ENCODE measurements at regions not wholly inside any gene's neighbourhood (a gene's known extent, or its start where the extent isn't known, plus 50 kb on each side); places are given as distances from the start of the nearest gene placed in this dataset.

- no peak overlapping the region for H3K4me3 ChIP-seq (replicated peaks; ENCODE audit: low read depth, low read length)
- DNase-seq (ENCODE audit: extremely low read depth, low read depth): no peak
- TF ChIP-seq CTCF (IDR thresholded peaks at IDR 0.05; ENCODE audit: low read depth, low read length, missing control alignments): no peak
Measured at GRCh38 chr11:26017903-26018302, 314.0 kb upstream of the ANO3 start.

DNA sequence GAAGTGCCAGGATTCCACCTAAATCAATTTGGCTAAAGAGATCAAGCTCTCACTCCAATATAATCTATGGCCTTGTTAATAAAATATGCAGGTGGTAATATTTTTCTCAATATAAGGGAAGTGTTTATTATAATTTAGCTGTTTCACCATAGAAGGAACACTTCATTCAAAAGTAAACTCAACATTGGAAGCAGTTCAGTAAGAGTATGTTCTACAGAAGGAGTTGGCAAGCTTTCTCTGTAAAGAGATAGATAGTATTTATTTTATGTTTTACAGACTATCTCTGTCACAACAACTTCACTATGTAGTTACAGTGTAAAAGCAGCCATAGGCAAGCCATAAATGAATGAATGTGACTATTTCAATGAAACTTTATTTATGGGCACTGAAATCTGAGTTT lies 313.6 kb upstream of the ANO3 start:
- DNase-seq (ENCODE audit: extremely low read depth, low read depth): no peak
- no peak overlapping the region for H3K4me3 ChIP-seq (replicated peaks; ENCODE audit: low read depth, low read length)
- TF ChIP-seq CTCF (IDR thresholded peaks at IDR 0.05; ENCODE audit: low read depth, low read length, missing control alignments): no peak

DNA sequence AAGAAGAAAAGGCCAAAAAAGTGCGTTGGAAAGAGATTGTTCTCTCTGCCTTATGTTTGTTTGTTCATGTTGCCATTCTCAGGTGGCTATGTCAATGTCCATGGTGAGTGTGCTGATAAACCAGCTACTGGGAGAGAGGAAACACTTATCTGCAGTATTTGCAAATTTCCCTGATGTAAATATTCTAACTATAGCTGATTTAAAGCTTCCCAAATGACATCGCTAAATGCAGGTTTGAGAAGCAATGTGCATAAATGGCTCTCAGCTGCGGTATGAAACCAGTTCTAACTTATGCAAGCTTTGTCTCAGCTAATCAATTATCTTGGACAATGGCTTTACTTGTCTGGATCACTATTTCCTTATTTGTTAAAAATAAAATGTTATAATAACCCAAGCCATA lies 312.5 kb upstream of the ANO3 start:
- TF ChIP-seq CTCF (IDR thresholded peaks at IDR 0.05; ENCODE audit: low read depth, low read length, missing control alignments): no peak
- no peak for DNase-seq (ENCODE audit: extremely low read depth, low read depth)
- H3K4me3 ChIP-seq (replicated peaks; ENCODE audit: low read depth, low read length): no peak overlapping the region

DNA sequence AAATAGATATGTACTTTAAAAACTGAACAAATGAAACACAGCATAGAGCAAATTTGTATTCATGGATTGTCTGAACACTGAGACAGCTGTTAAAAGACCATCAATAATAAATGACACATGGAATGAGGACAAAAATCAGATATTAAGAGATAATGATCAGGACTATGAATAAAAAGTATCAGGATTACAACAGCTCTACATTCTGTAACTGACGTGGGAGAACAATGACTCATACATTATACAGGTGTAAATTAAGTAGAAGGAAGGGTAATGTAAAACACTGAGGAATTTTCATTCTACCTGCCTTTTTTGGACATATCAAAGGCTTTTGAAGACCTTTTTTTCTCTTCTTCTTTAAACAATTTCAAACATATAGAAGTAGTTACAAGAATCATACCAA lies 310.9 kb upstream of the ANO3 start:
- DNase-seq (ENCODE audit: extremely low read depth, low read depth): no peak
- TF ChIP-seq CTCF (IDR thresholded peaks at IDR 0.05; ENCODE audit: low read depth, low read length, missing control alignments): no peak
- no peak overlapping the region for H3K4me3 ChIP-seq (replicated peaks; ENCODE audit: low read depth, low read length)

GRCh38 chr11:26023057-26023456 lies 308.9 kb upstream of the ANO3 start:
- no peak for TF ChIP-seq CTCF (IDR thresholded peaks at IDR 0.05; ENCODE audit: low read depth, low read length, missing control alignments)
- DNase-seq (ENCODE audit: extremely low read depth, low read depth): no peak
- H3K4me3 ChIP-seq (replicated peaks; ENCODE audit: low read depth, low read length): no peak overlapping the region

- no peak for TF ChIP-seq CTCF (IDR thresholded peaks at IDR 0.05; ENCODE audit: low read depth, low read length, missing control alignments)
- H3K4me3 ChIP-seq (replicated peaks; ENCODE audit: low read depth, low read length): no peak overlapping the region
- no peak for DNase-seq (ENCODE audit: extremely low read depth, low read depth)
Measured at GRCh38 chr11:26025676-26026075, 306.3 kb upstream of the ANO3 start.

- DNase-seq (ENCODE audit: extremely low read depth, low read depth): no peak
- TF ChIP-seq CTCF (IDR thresholded peaks at IDR 0.05; ENCODE audit: low read depth, low read length, missing control alignments): no peak
- H3K4me3 ChIP-seq (replicated peaks; ENCODE audit: low read depth, low read length): no peak overlapping the region
Measured at GRCh38 chr11:26026078-26026477, 305.9 kb upstream of the ANO3 start.

Data from HFF-Myc (cell line).